ENCODE measurements at regions not wholly inside any gene's neighbourhood (a gene's known extent, or its start where the extent isn't known, plus 50 kb on each side); places are given as distances from the start of the nearest gene placed in this dataset.

- DNase-seq (no peak), ATAC-seq (no peak)
- no peaks in the 10 kb centered on the region for H3K4me1 ChIP-seq
- WGBS, 2 donors: 83 to 89% methylated on average over 6 of the region's 6 CpGs
- TF ChIP-seq CTCF (IDR thresholded peaks at IDR 0.05) (no peak), POLR2A (IDR thresholded peaks at IDR 0.05) (no peak)
- no peak overlapping the region for H3K27ac ChIP-seq
- no peak overlapping the region for H3K4me3 ChIP-seq
- no peaks in the 10 kb centered on the region for H3K36me3 ChIP-seq (replicated peaks in 1 of 2; ENCODE audit: insufficient read depth in 1 of 2, low read depth in 2 of 2)
- H3K27me3 ChIP-seq: no peaks in the 10 kb centered on the region
- no peaks in the 10 kb centered on the region for H3K9me3 ChIP-seq
- intact Hi-C loops (cut with DNase I): no loop called here
These were observed 344.7 kb upstream of the USP24 start for GRCh38 chr1:55559842-55560241.

- no peaks in the 10 kb centered on the region for H3K9me3 ChIP-seq
- no peak overlapping the region for H3K27ac ChIP-seq
- intact Hi-C loops (cut with DNase I): no loop called here
- no peaks in the 10 kb centered on the region for H3K4me1 ChIP-seq
- 83 to 87% methylated on average over 6 of the region's 6 CpGs for WGBS, 2 donors
- DNase-seq (no peak), ATAC-seq (no peak)
- no peak overlapping the region for H3K4me3 ChIP-seq
- TF ChIP-seq POLR2A (IDR thresholded peaks at IDR 0.05): no peak
- TF ChIP-seq CTCF (IDR thresholded peaks at IDR 0.05): no peak
- H3K27me3 ChIP-seq: no peaks in the 10 kb centered on the region
- no peaks in the 10 kb centered on the region for H3K36me3 ChIP-seq (replicated peaks in 1 of 2; ENCODE audit: insufficient read depth in 1 of 2, low read depth in 2 of 2)
These were observed 344.0 kb upstream of the USP24 start for GRCh38 chr1:55559161-55559611.

DNA sequence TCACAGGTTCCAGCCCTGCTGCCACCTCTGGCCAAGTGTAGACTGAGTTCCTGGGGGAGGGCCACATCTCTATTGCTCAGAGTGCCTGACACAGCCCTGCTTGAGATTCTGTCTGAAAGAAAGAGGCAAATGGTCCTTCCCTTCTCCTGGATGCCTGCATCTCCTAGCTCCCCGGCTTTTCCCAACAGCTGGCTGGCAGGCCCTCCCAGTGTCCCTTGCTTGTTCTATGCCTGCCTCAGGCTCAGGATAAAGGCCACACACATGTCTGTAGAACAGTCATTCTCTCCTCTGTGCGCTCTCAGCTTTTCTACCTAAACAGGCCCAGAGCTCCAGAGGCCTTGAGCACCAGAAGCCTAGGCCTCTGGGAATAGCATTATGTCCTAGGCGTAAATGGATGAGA is 343.4 kb upstream of the USP24 start:
- TF ChIP-seq CTCF (IDR thresholded peaks at IDR 0.05) (no peak), POLR2A (IDR thresholded peaks at IDR 0.05) (no peak)
- Histone ChIP-seq H3K27ac (no peak overlapping the region), H3K36me3 (replicated peaks in 1 of 2; ENCODE audit: insufficient read depth in 1 of 2, low read depth in 2 of 2) (no peaks in the 10 kb centered on the region), H3K4me1 (no peaks in the 10 kb centered on the region), H3K27me3 (no peaks in the 10 kb centered on the region), H3K9me3 (no peaks in the 10 kb centered on the region), H3K4me3 (no peak overlapping the region)
- intact Hi-C loops (cut with DNase I): no loop called here
- WGBS, 2 donors: 86 to 89% methylated on average over 3 of the region's 3 CpGs
- DNase-seq (no peak), ATAC-seq (no peak)

- Histone ChIP-seq H3K36me3 (replicated peaks in 1 of 2; ENCODE audit: insufficient read depth in 1 of 2, low read depth in 2 of 2) (no peaks in the 10 kb centered on the region), H3K9me3 (no peaks in the 10 kb centered on the region), H3K4me3 (no peak overlapping the region), H3K4me1 (no peaks in the 10 kb centered on the region), H3K27me3 (no peaks in the 10 kb centered on the region), H3K27ac (no peak overlapping the region)
- intact Hi-C loops (cut with DNase I): no loop called here
- WGBS, 2 donors: 76 to 77% methylated on average over 10 of the region's 10 CpGs
- ATAC-seq: no peak
- no peak for TF ChIP-seq CTCF (IDR thresholded peaks at IDR 0.05)
- no peak for TF ChIP-seq POLR2A (IDR thresholded peaks at IDR 0.05)
- no peak for DNase-seq
These were observed 341.0 kb upstream of the USP24 start for GRCh38 chr1:55555956-55556725.

DNA sequence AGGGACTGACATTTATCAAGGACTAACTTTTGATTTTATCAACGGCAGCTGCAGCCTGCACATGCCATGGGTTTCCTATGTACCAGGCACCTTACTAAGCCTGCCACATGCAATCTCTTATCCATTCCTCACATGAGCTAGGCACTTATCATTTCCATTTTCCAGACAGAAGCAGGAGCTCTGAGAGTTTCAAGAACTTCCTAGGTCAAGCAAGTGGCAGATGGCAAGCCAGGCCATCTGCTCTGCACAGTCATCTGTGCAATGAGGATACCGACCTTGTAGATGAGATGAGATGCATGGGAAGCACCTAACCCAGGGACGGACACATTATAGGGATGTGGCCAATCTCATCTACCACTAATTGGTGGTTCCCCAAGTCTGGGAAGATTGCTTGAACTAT is 339.4 kb upstream of the USP24 start:
- Histone ChIP-seq H3K36me3 (replicated peaks in 1 of 2; ENCODE audit: insufficient read depth in 1 of 2, low read depth in 2 of 2) (no peaks in the 10 kb centered on the region), H3K9me3 (no peaks in the 10 kb centered on the region), H3K27ac (no peak overlapping the region), H3K4me3 (no peak overlapping the region), H3K4me1 (no peaks in the 10 kb centered on the region), H3K27me3 (no peaks in the 10 kb centered on the region)
- no peak for ATAC-seq
- DNase-seq: no peak
- TF ChIP-seq POLR2A (IDR thresholded peaks at IDR 0.05) (no peak), CTCF (IDR thresholded peaks at IDR 0.05) (no peak)
- WGBS, 2 donors: 75 to 79% methylated on average over 3 of the region's 3 CpGs
- intact Hi-C loops (cut with DNase I): no loop called here
